SK-N-SH treated with all-trans-retinoic acid at 6 μM for 48 hours (cell line): ENCODE measurements at regions not wholly inside any gene's neighbourhood (a gene's known extent, or its start where the extent isn't known, plus 50 kb on each side); places are given as distances from the start of the nearest gene placed in this dataset.

ENCODE experiments used
- ATAC-seq: fragments of 200-7000 bp; cut with Tn5 transposase; 3 replicates; pipeline ENCODE4 v1.9.1; 2020; ENCODE audit warnings: mild to moderate bottlenecking, moderate library complexity
- BACH2 ChIP-seq: fragments of 250-450 bp; sonication (Bioruptor Pico); IDR thresholded peaks from 2 replicates; pipeline ENCODE4 v1.9.0; 2021; ENCODE audit warnings: mild to moderate bottlenecking, borderline replicate concordance
- CSDC2 ChIP-seq: fragments of 250-450 bp; sonication (Bioruptor Pico); IDR thresholded peaks from 2 replicates; pipeline ENCODE4 v1.5.0; 2020; ENCODE audit warnings: mild to moderate bottlenecking, moderate library complexity
- ESRRG ChIP-seq: fragments of 250-450 bp; sonication (Bioruptor Pico); IDR thresholded peaks from 2 replicates; pipeline ENCODE4 v1.6.1; 2021; ENCODE audit warnings: mild to moderate bottlenecking
- GLIS3 ChIP-seq: fragments of 250-450 bp; sonication (Bioruptor Pico); IDR thresholded peaks from 2 replicates; pipeline ENCODE4 v1.5.0; 2020; ENCODE audit warnings: mild to moderate bottlenecking, moderate library complexity
- ISL1 ChIP-seq: fragments of 250-450 bp; sonication (Bioruptor Pico); IDR thresholded peaks from 2 replicates; pipeline ENCODE4 v2.1.2; 2022; ENCODE audit warnings: mild to moderate bottlenecking, moderate library complexity
- OSR1 ChIP-seq: fragments of 250-450 bp; sonication (Bioruptor Pico); IDR thresholded peaks from 2 replicates; pipeline ENCODE4 v1.8.0; 2022; ENCODE audit warnings: moderate library complexity, mild to moderate bottlenecking, inconsistent platforms
- PPARA ChIP-seq: fragments of 250-450 bp; sonication (Bioruptor Pico); IDR thresholded peaks from 2 replicates; pipeline ENCODE4 v1.5.0; 2020; ENCODE audit warnings: mild to moderate bottlenecking, borderline replicate concordance
- RARB ChIP-seq: fragments of 250-450 bp; sonication (Bioruptor Pico); IDR thresholded peaks from 2 replicates; pipeline ENCODE4 v1.8.0; 2021; ENCODE audit warnings: mild to moderate bottlenecking, moderate library complexity
- SNAI2 ChIP-seq: fragments of 250-450 bp; sonication (Bioruptor Pico); IDR thresholded peaks from 2 replicates; pipeline ENCODE4 v1.5.0; 2020; ENCODE audit warnings: mild to moderate bottlenecking, moderate library complexity
- TOX ChIP-seq: fragments of 250-450 bp; sonication (Bioruptor Pico); IDR thresholded peaks from 2 replicates; pipeline ENCODE4 v1.8.0; 2021; ENCODE audit warnings: mild to moderate bottlenecking, moderate library complexity, borderline replicate concordance
- ZC3H10 ChIP-seq: fragments of 250-450 bp; sonication (Bioruptor Pico); IDR thresholded peaks from 2 replicates; pipeline ENCODE4 v1.5.1; 2021; ENCODE audit warnings: mild to moderate bottlenecking, moderate library complexity
- ZFP30 ChIP-seq: fragments of 450-650 bp; formaldehyde crosslinking; IDR thresholded peaks from 2 replicates; pipeline ENCODE4 v1.5.0; 2022; ENCODE audit warnings: mild to moderate bottlenecking, moderate library complexity
- ZNF565 ChIP-seq: fragments of 450-650 bp; formaldehyde crosslinking; conservative IDR thresholded peaks from 2 replicates; pipeline ENCODE4 v1.5.0; 2020; ENCODE audit warnings: low read depth, mild to moderate bottlenecking, moderate library complexity
- ZNF8 ChIP-seq: fragments of 450-650 bp; formaldehyde crosslinking; IDR thresholded peaks from 2 replicates; pipeline ENCODE4 v1.5.0; 2020; ENCODE audit warnings: mild to moderate bottlenecking, moderate library complexity
- TF ChIP-seq, protein P1 (sequence below): fragments of 250-450 bp; sonication (Bioruptor Pico); IDR thresholded peaks from 2 replicates; pipeline ENCODE4 v1.8.0; 2020; ENCODE audit warnings: mild to moderate bottlenecking, moderate library complexity, borderline replicate concordance
- TF ChIP-seq, protein P2 (sequence below): fragments of 250-450 bp; sonication (Bioruptor Pico); IDR thresholded peaks from 2 replicates; pipeline ENCODE4 v1.8.0; 2021; ENCODE audit warnings: low read depth, mild to moderate bottlenecking, moderate library complexity, borderline replicate concordance
- TF ChIP-seq, protein P3 (sequence below): fragments of 250-450 bp; sonication (Bioruptor Pico); IDR thresholded peaks from 2 replicates; pipeline ENCODE4 v1.5.0; 2020; ENCODE audit warnings: mild to moderate bottlenecking, moderate library complexity
- TF ChIP-seq, protein P4 (sequence below): fragments of 250-450 bp; sonication (Bioruptor Pico); IDR thresholded peaks from 2 replicates; pipeline ENCODE4 v1.5.1; 2021; ENCODE audit warnings: mild to moderate bottlenecking, moderate library complexity

DNA sequence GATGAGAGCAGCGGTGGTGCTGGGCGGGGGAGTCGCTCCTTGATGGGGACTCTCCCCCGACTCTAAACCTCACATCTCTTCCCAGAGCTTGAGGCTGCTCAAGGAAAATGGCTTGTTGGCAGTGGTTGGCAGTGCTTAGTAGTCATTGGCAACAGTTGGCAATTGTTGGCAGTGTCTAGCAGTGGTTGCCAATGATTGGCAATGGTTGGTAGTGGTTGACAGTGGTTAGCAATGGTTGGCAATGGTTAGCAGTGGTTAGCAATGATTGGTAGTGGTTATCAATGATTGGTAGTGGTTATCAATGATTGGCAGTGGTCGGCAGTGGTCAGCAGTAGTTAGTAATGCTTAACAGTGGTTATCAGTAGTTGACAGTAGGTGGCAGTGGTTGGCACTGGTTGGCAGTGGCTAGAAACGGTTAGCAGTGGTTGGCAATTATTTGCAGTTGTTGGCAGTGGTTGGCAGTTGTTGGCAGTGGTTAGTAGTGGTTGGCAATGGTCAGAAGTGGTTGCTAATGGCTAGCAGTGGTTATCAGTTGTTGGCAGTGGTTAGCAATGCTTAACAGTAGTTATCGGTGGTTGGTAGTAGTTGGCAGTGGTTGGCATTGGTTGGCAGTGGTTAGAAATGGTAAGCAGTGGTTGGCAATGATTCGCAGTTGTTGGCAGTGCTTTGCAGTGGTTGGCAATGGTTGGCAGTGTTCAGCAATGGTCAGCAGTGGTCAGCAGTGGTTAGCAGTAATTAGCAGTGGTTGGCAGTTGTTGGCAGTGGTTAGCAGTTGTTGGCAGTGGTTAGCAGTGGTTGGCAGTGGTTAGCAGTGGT lies 85.4 kb upstream of the OTOS start:
- no peak for ATAC-seq
- TF ChIP-seq, protein P1, sequence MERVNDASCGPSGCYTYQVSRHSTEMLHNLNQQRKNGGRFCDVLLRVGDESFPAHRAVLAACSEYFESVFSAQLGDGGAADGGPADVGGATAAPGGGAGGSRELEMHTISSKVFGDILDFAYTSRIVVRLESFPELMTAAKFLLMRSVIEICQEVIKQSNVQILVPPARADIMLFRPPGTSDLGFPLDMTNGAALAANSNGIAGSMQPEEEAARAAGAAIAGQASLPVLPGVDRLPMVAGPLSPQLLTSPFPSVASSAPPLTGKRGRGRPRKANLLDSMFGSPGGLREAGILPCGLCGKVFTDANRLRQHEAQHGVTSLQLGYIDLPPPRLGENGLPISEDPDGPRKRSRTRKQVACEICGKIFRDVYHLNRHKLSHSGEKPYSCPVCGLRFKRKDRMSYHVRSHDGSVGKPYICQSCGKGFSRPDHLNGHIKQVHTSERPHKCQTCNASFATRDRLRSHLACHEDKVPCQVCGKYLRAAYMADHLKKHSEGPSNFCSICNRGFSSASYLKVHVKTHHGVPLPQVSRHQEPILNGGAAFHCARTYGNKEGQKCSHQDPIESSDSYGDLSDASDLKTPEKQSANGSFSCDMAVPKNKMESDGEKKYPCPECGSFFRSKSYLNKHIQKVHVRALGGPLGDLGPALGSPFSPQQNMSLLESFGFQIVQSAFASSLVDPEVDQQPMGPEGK (CRISPR knock-in tag), result no peak
- TF ChIP-seq ZNF8 (CRISPR knock-in tag) (no peak), SNAI2 (CRISPR knock-in tag) (no peak), OSR1 (CRISPR knock-in tag) (no peak), ZNF565 (no peak), RARB (CRISPR knock-in tag) (no peak), ESRRG (CRISPR knock-in tag) (no peak), ZC3H10 (CRISPR knock-in tag) (no peak), CSDC2 (CRISPR knock-in tag) (no peak), PPARA (CRISPR knock-in tag) (no peak), ZFP30 (CRISPR knock-in tag) (no peak), GLIS3 (no peak), ISL1 (CRISPR knock-in tag) (no peak), TOX (CRISPR knock-in tag) (no peak)
- TF ChIP-seq, protein P2, sequence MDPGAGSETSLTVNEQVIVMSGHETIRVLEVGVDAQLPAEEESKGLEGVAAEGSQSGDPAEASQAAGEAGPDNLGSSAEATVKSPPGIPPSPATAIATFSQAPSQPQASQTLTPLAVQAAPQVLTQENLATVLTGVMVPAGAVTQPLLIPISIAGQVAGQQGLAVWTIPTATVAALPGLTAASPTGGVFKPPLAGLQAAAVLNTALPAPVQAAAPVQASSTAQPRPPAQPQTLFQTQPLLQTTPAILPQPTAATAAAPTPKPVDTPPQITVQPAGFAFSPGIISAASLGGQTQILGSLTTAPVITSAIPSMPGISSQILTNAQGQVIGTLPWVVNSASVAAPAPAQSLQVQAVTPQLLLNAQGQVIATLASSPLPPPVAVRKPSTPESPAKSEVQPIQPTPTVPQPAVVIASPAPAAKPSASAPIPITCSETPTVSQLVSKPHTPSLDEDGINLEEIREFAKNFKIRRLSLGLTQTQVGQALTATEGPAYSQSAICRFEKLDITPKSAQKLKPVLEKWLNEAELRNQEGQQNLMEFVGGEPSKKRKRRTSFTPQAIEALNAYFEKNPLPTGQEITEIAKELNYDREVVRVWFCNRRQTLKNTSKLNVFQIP, result no peak
- TF ChIP-seq, protein P3, sequence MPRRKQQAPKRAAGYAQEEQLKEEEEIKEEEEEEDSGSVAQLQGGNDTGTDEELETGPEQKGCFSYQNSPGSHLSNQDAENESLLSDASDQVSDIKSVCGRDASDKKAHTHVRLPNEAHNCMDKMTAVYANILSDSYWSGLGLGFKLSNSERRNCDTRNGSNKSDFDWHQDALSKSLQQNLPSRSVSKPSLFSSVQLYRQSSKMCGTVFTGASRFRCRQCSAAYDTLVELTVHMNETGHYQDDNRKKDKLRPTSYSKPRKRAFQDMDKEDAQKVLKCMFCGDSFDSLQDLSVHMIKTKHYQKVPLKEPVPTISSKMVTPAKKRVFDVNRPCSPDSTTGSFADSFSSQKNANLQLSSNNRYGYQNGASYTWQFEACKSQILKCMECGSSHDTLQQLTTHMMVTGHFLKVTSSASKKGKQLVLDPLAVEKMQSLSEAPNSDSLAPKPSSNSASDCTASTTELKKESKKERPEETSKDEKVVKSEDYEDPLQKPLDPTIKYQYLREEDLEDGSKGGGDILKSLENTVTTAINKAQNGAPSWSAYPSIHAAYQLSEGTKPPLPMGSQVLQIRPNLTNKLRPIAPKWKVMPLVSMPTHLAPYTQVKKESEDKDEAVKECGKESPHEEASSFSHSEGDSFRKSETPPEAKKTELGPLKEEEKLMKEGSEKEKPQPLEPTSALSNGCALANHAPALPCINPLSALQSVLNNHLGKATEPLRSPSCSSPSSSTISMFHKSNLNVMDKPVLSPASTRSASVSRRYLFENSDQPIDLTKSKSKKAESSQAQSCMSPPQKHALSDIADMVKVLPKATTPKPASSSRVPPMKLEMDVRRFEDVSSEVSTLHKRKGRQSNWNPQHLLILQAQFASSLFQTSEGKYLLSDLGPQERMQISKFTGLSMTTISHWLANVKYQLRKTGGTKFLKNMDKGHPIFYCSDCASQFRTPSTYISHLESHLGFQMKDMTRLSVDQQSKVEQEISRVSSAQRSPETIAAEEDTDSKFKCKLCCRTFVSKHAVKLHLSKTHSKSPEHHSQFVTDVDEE, result no peak
- TF ChIP-seq, all 23 proteins: peak for 0

DNA sequence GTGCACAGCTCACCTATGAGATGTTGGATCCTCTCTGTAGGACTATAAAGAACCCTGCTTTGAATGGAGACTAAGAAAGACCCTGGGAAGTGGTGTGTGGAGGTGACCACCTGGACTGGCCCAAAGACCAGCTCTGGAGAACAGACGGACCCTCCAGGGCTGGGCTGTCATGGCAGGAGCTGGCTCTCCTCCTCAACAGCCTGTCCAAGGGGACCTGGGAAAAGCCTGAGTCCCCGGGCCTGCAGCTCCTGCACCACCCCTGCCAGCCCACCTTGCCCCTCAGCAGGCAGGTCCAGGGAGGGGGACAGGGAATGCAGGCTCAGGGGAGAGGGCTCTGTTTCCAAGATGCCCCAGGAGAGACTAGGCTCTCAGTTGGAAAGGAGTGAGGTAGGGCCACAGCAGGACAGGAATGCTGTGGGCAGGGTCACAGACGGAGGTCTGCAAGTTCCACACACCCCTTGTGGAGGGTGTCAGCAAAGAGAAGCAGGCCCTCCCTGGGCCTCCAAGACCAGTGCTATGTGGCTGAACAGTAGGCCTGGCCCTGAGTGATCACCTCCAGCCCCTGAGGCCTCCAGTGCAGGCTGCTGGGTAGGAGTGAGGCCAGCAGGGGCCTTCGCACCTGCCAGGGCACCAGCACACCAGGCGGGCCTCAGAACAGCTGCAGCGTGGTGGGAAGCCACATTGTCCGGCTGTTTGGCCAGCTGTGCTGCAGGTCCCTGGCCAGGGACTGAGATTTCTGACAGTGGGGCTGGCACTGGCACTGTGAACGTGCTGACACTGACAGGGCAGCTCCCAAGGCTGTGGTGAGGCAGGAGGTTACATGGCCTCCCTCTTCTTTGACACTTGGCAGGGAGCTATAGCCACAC lies 86.4 kb upstream of the OTOS start:
- no peak for ATAC-seq
- TF ChIP-seq BACH2, result no peak
- TF ChIP-seq, all 23 proteins: peak for 0

DNA sequence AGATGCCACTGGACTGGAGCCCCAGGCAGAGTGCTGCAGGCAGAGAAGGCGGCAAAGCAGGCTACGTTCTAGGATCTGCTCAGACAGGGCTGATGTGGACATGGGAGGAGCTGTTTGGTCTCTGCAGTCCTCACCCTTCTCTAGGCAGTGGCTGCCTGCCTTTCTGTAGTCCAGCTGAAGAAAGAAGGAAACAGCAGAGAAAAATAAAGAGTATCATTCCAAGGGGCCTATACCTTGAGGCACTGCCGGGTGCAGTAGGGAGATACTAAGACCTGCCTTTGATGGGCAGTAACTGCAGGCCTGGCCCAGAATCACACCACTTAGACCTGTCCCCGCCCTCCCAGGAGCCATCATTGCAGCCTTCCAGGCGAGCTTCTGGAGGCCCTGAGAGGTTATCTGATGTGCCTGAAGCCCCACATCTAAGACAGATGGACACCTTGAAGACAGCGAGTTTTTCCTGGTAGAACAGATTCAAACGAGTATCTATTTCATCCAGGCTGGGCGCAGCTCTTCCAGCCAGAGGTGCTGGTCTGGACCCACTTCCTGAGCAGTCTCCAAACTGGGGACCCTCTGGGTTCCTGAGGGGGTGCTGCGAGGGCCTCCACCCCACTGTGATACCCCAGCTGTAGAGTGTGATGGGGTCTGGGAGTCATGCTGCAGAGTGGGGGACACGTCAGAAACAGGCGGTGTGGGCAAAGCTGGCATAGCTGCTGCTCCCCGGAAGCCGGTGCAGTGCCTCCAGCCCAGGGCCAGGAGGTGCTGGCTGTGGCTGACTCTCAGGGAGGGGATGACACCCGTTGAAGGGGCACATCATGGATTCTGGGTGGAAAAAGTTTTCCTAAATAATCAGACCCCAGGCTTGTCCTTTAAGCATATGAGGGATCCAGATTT lies 87.3 kb upstream of the OTOS start:
- TF ChIP-seq, protein P4, sequence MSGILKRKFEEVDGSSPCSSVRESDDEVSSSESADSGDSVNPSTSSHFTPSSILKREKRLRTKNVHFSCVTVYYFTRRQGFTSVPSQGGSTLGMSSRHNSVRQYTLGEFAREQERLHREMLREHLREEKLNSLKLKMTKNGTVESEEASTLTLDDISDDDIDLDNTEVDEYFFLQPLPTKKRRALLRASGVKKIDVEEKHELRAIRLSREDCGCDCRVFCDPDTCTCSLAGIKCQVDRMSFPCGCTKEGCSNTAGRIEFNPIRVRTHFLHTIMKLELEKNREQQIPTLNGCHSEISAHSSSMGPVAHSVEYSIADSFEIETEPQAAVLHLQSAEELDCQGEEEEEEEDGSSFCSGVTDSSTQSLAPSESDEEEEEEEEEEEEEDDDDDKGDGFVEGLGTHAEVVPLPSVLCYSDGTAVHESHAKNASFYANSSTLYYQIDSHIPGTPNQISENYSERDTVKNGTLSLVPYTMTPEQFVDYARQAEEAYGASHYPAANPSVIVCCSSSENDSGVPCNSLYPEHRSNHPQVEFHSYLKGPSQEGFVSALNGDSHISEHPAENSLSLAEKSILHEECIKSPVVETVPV (CRISPR knock-in tag), result no peak
- TF ChIP-seq ZFP30 (CRISPR knock-in tag) (no peak), BACH2 (no peak), ZC3H10 (CRISPR knock-in tag) (no peak), ZNF8 (CRISPR knock-in tag) (no peak), RARB (CRISPR knock-in tag) (no peak)
- TF ChIP-seq, all 23 proteins: peak for 0
- no peak for ATAC-seq
